ENCODE measurements at regions not wholly inside any gene's neighbourhood (a gene's known extent, or its start where the extent isn't known, plus 50 kb on each side); places are given as distances from the start of the nearest gene placed in this dataset.
"Not testable (repeated sequence)": the region's sequence is repeated elsewhere in the genome, so short reads cannot be mapped to it uniquely, and the experiment has no call there.

DNA sequence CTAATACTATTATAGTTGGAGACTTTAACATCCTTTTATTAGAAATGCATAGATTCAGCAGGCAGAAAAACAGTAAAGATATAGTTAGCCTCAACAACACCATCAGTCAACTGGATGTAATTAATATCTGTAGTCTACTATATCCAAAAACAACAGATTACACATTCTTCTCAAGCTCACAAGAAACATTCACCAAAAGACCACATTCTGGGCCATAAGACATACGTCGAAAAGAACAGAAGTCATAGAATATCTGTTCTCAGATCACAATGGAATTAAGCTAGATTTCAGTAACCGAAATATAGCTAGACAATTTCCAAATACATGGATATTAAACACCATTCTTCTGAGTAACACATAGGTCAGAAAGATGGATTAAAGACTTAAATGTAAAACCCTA lies 336.6 kb upstream of the RPS23 start:
- DNase-seq (ENCODE audit: low read depth, low spot score) = no peak

DNA sequence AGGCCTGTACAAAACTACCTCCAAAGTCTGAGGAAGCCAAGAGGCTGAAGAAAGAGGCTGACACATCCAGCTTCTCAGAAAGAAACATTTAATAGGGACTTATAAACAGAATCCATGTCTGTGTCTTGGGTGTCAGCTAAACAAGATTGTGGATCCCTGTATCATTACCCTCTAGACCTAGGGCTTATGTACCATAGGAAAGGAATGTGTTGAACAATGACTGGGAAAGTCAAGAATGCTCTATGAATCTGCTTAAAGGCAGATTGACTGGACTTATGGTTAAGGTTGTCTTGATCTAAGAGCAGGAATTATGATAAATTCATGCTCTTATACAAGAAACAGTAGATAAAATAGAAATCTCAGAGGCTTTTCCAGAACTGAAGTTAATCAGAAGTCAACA lies 335.7 kb upstream of the RPS23 start:
- no peak for DNase-seq (ENCODE audit: low read depth, low spot score)

DNA sequence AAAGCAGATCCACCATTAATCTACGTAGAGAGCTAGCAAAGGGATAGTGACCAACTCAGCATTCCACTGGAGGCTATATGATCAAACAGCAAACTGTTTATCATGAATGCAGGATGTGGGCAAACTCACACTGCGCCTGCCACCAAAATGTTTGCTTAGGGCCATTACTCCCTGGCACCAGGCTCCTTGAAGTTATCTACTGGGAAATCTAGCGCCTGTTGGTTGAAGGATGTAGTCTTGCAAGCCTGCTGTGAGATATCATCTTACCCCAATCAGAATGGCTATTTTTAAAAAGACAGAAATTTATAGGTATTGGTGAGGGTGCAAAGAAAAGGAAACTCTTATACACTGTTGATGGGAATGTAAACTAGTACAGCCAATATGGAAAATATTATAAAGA lies 332.5 kb upstream of the RPS23 start:
- DNase-seq (ENCODE audit: low read depth, low spot score) = no peak

DNA sequence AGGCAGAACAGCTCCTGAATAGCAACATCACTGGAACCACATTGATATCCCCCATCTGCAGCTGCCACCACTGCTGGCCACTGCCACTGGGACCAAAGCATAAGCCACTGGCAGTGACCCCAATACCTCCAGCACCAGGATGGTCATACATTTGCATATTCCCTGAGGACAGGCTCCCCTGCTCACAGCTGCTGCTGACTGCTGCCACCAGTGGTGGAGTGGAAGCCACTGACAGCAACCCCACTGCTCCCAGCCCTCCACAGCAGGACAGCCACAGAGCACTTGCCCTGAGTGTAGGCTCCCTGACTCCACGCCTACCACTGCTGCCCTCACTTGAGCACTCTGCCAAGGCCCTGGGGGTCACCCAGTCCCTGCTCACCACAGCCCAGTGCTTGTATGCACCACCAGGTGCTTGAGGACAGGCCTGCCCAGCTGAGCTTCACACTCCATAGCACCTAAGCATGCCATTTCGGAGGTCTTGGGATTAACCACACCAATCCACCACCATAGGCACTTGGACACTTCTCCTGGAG lies 327.4 kb upstream of the RPS23 start:
- no peak for DNase-seq (ENCODE audit: low read depth, low spot score)

DNA sequence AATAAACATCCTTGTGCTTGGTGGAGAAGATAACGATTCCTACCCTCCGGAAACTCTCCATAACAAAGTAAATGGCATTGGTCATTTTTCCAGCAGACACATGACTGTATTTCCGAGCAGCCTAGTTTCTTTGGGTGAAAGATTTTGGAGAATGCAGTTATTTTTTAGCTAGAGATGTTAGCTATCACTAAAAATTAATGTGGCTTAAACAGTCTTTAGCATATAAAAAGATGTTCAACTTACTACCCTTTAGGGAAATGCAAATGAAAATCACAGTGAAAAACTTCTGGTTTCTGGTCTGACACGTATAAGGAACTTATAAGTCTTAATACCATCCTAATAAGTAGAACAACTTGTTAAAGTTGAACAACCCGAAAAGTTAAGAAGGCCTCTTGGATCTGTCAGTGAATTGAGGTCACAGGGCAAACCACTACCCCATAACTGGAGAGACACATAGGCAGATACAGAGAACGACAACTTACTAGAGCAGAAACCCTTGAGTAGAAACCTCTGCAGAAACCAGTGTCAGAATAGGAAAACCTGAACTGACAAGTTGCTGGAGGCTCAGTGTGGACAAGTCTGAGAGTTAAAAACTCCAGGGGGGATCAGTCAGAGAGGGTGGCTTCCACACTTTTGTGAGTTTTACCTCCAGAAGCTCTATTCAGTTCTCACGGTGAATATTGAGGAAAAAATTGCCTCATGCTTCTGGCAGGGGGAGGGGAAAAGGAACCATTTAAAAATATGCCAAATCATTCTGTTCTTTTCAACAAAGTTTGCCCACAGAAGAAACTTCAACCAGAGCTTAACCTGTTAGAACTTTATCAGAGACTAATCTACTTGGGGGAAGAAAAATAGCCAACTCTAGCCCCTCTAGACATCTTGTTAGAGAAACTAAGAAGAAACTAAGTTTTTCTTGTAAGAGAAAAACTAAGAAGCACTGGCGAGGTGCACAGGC lies 325.2 kb upstream of the RPS23 start:
- DNase-seq (ENCODE audit: low read depth, low spot score) = no peak

DNA sequence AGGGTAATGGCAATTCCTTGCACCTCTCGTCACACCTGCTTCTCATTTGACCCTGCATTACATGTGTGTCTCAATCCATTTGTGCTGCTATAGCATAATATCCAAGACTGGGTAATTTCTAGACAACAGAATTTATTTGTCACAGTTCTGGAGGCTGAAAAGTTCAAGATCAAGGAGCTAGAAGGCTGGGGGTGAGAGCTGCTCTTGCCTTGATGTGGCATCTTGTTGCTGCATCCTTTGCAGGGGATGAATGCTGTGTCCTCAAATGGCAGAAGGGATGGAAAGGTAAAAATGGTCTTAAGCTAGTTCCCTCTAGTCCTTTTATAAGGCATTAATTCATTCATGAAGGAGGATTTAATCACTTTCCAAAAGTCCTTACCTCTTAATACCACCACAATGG lies 323.7 kb upstream of the RPS23 start:
- no peak for DNase-seq (ENCODE audit: low read depth, low spot score)

DNA sequence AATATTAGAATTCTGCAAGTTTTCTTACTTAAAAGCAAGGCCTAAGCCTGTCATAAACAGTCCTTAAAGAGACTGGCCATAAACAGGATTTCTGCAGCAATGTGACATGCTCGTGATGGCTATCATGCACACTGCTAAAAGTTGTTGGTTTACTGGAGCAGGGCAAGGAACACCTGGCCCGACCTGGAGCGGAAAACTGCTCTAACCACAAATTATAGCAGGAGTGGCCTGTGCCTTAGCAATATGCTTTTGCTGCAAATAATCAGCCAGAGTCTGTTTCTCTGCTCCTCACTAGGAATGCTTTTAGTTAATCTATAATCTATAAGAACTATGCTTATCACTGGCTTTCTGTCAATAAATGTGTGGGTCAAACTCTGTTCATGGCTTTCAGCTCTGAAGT lies 322.9 kb upstream of the RPS23 start:
- DNase-seq (ENCODE audit: low read depth, low spot score) = no peak

DNA sequence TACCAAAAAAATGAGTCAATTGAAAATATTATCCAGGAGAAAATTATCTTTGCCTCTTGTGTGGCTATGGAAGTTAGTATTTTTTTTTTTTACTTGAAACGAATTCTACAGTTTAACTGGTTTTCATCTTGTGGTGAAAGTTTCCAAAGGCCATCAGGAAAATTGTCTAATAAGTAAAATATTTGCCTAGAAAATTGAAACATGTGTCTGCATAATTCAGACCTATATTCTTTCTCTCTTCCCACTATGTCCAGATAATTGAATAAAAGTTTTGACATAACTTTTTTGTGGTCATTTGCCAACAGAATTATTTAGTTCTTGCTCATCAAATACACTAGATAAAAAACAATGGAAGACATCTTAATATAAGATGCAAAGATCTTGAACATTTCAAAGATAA lies 321.5 kb upstream of the RPS23 start:
- DNase-seq (ENCODE audit: low read depth, low spot score) = no peak

DNA sequence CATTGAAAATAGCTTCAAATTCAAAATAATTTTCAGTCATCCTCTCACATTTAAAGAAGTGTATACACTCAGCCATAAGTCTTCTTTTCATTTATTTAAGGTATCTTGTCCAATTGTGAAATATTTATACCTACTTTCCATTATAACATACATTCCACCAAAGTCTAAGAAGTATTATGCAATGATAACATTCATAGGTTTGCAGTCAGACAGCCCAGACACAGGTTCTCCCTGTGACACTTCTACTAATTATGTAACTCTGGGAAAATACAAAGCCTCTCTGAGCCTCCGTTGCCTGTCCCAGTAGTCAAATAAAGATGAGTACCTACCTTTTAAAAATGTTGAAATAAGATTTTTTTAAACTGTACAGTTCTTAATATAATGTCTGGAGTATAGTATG lies 320.9 kb upstream of the RPS23 start:
- DNase-seq (ENCODE audit: low read depth, low spot score) = no peak

DNA sequence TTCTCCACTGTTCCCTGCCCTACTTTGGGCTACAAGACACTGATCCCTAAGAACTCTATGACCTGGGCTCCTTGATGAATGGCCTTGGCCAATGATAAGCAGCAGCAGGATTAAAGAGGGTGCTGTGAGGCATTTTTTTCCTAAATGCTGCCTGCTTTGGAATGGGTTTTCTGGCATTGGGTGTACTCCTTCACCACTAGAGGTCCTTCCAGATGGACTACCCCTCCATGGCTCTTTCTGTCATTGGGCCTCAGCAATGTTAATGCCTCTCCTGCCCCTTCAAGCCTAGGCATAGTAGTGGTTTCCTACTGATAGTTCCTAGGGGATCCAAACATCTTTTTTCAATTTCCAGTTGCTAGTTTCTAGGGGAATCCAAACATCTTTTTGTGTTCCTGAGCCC lies 319.3 kb upstream of the RPS23 start:
- no peak for DNase-seq (ENCODE audit: low read depth, low spot score)

DNA sequence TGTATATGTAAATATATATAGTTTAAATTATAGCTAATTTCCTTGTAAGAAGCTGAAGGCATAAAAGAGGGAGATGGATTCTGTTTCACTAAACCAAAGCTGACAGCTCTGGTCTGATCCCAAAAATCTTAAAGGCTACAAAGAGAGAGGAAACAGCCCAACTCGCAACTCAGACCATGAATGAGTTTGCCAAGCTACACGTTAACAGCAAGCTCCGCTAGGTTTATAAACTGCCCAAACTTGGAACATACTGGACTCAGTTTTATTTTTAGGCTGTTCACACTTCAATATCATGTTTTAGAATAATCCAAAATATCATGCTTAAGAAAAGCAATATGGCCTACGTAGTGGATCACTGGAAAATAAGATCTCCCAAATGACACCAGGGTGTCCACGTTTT lies 318.3 kb upstream of the RPS23 start:
- DNase-seq (ENCODE audit: low read depth, low spot score) = no peak

DNA sequence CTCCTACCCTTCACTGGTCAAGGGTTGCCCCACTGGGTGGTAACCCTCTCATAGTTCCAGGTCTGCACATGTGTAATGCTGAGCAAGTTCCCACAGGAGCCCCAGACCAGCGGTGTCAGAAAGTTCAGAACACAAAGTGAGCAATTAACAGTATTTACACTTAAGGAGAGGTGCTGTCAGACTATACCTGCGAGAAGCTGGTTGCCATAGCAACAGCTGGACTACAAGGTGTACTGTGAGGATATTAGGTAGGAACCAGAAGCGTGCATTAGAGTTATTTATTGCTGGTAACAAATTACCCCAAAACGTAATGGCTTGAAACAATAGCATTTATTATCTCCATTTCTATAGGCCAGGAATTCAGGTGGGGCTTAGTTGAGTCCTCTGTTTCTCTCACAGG lies 317.0 kb upstream of the RPS23 start:
- no peak for DNase-seq (ENCODE audit: low read depth, low spot score)

DNA sequence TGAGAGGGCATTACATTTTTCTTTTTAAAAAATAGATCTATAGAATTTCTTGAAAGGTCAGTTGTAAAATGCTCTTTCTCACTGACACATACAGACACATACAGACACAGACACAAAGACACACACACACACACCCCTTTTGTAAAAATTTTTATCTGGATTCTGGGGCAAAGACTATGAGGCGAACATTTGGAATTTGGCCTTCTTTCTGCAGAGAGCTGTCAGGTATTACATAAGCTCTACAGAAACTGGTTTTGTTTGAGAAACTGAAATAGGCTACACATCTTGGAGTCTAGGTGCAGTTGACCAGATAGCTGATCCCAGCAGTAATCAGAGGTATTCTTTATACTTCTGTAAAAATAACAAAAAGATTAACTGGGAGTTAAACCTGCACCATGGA lies 315.9 kb upstream of the RPS23 start:
- DNase-seq (ENCODE audit: low read depth, low spot score) = no peak

DNA sequence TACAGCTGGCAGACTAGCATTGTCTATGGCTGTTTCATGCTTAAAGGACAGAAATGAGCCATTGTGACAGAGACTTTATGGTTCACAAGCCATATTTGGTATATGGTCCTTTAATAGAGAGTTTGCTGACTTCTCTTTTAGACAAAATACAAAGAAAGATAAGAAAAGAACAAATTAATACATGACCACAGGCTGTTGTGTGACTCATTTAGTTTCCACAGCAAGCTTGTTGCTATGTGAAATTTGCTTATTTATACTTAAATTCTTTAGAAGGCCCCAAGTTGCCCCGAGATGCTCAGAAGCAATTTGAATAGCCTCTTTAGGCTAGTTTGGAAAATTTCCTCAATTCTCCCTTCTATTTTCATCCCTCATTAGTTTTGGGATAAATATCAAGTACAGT lies 315.3 kb upstream of the RPS23 start:
- no peak for DNase-seq (ENCODE audit: low read depth, low spot score)

DNA sequence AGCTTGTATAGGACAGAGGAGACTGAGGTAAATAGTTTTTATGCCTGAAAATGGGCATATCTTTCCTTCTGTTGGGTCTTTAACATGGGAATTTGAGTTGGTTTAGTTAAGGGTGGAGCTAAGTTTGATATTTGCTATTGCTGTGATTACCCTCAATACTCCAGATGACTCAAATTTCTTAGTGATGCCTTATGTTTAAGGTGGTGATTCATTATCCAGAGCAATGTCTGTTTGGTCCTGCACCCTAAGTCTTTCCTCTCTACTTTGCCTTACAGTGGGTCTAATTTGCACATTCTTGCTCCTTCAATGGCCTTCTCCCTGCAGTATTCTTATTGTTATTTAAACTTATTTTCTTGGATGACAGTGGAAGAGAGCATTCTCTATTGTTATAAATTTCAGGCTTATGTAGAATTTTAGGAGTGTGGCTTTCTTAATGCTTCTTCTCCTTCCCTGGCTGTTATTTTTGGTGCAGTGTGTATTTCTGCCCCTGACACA lies 312.9 kb upstream of the RPS23 start:
- no peak for DNase-seq (ENCODE audit: low read depth, low spot score)

DNA sequence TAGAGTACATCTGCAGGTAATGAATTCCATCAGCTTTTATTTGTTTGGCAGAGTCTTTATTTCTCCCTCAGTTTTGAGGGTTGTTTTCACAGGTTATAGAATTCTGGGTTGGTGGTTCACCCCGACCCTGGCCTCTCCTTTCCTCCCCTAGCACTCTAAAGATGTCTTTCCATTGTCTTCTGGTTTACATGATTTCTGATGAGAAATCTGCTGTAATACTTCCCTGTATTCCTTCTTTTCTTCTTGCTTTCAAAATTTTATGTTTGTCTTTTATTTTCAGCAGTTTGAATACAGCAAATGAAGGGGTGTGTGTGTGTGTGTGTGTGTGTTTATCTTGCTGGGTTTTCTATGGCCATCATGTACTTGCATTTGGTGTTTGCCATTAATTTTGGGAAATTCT lies 312.0 kb upstream of the RPS23 start:
- DNase-seq (ENCODE audit: low read depth, low spot score) = no peak

DNA sequence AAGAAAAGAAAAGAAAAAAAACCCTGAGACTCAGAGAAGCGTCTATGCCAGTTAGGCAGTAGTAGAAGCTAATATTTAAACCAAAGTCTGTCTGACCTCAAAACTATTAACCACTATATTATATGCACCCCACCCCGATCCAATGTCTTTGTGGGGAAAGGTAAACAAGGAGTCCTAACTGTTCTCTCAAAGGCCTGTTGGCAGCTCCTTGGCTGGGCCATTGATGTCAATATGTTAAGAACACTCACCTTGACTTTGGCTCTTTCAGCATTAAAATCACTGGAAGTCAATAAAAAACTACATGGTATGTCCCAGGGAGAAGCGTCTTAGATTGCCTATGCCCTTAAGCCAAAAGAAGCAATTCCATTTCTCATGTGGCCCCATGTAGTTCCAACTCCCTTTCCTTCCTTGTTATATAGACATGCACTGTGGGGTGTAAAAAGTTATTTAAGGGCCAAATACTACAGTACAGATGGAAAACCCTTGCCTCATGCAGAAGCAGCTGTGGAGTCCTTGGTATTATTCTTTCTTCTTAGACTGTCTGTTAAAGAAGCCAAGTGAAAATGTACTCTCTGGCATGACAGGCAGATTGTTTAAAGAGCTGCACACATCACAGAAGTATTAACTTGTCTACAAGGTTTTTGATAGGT lies 308.6 kb upstream of the RPS23 start:
- no peak for DNase-seq (ENCODE audit: low read depth, low spot score)

DNA sequence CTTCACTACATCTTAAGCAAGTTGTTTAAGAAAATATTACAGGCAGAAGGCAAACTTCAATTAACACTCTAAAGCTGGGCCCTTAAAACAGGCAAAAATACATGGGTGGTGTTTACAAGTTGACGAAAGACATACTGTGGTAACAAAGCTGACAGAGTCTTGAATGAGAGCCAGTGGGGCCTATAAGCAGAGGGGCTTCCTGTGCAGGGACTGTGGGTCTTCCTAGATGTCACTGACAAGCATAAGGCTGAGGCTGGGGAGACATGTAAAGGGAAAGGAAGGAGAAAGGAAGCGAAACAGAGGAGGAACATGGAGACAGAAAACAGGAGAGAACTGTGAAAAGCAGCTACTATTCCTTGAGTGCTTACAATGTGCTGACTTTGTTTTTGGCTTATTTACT lies 308.0 kb upstream of the RPS23 start:
- DNase-seq (ENCODE audit: low read depth, low spot score) = no peak

DNA sequence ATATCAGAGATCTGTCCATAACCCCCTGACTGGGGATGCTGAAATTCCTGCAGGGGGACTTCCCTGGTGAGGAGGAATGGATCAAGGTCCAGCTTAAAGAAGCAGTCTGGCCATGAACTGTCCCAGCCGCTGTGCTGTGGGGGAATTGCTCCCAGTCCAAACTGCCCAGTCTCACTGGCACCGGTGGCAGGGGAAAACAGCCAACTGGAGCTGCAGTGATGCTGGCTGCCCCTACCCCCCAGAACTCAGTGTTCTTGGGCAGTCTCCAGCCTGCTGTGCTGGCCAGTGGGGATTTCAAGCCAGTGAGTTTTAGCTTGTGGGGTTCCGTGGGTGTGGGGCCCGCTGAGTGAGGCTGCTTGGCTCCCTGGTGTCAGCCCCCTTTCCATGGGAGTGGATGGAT lies 306.5 kb upstream of the RPS23 start:
- DNase-seq (ENCODE audit: low read depth, low spot score) = no peak

DNA sequence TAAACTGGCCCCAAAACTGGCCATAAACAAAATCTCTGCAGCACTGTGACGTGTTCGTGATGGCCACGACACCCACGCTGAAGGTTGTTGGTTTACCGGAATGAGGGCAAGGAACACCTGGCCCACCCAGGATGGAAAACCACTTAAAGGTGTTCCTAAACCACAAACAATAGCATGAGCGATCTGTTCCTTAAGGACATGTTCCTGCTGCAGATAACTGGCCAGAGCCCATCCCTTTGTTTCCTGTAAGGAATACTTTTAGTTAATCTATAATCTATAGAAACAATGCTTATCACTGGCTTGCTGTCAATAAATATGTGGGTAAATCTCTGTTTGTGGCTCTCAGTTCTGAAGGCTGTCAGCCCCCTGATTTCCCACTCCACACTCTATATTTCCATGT lies 305.2 kb upstream of the RPS23 start:
- DNase-seq (ENCODE audit: low read depth, low spot score) = not testable (repeated sequence)

DNA sequence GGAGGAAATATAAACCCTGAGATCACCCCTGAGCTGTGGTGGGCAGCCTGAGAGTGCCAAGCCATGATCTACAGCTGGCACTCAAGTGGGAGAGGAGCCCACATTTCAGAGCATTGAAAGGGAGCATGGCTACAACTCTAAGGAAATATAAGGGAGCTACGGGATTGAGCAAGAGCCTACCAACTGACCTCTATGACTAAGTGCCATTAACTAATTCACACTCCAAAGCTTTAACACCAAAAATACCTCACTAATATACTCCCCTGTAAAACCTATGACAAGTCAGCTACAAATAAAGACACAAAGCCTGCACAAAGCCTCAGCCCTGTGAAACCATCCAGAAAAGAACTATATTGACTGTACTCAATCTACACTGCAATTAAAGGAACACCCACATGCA lies 286.8 kb upstream of the RPS23 start:
- DNase-seq (ENCODE audit: low read depth, low spot score) = no peak

DNA sequence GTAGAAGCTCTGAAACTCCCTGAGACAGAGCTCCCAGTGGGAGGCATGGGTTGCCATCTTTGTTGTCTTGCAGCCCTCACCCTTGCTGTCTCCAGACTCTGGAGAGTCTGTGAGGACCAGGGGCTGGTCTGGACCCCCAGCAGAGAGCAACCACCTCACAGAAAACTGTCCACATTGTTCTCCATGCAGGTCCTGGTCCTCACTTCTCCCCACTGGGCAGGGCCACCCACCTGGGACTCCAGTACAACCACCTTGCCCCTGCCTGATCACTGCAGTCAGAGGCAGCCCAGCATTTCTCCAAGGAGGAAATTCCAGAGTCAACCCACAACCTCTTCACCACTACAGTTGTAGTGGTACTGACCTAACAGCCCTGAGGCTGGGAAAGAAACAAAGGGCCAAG lies 285.6 kb upstream of the RPS23 start:
- no peak for DNase-seq (ENCODE audit: low read depth, low spot score)

DNA sequence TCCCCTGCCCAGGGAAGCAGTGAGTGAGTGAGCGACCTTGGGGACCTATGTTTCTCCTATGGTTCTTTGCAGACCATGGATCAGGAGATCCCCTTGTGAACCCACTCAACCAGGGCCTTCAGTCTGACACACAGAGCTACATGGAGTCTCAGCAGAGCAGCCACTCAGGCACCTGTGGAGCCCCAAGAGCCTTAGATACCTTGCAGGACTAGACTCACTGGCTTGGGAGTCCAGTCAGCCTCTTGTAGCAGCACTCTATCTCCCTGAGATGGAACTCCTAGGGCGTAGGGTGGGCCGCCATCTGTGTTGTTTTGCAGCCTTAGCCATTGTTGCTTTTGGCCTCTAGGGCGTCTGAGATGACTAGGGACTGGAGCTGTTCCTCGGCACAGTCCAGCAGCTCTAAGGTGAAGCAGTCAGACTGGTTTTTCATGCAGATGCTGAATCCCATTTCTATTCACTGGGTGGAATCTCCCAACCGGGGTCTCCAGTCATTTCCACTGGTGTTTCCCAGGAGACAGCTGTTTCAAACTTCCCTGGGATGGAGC lies 284.6 kb upstream of the RPS23 start:
- no peak for DNase-seq (ENCODE audit: low read depth, low spot score)
